Suprapubic skin (tissue), 4 donors: ENCODE measurements at regions not wholly inside any gene's neighbourhood (a gene's known extent, or its start where the extent isn't known, plus 50 kb on each side); places are given as distances from the start of the nearest gene placed in this dataset.
"Not testable (repeated sequence)": the region's sequence is repeated elsewhere in the genome, so short reads cannot be mapped to it uniquely, and the experiment has no call there.

Source experiments
- DNase-seq, 2 donors: peaks; one replicate each; pipeline ENCODE4 v3.0.0-alpha.2; 2019; ENCODE audit warnings: low spot score in 2 of 2
- H3K27ac ChIP-seq: fragments of 200-600 bp; sonication (generic); one replicate; pipeline ENCODE4 v1.5.1; 2019
- H3K27me3 ChIP-seq: fragments of 200-600 bp; sonication (generic); one replicate; pipeline ENCODE4 v1.5.1; 2019
- H3K36me3 ChIP-seq: fragments of 200-600 bp; sonication (generic); one replicate; pipeline ENCODE4 v1.5.1; 2019
- H3K4me1 ChIP-seq: fragments of 200-600 bp; sonication (generic); one replicate; pipeline ENCODE4 v1.5.1; 2019
- H3K4me3 ChIP-seq: fragments of 200-600 bp; sonication (generic); one replicate; pipeline ENCODE4 v1.5.1; 2019; ENCODE audit warnings: mild to moderate bottlenecking
- H3K9me3 ChIP-seq: fragments of 200-600 bp; sonication (generic); one replicate; pipeline ENCODE4 v1.5.1; 2019
- CTCF ChIP-seq, 2 donors: fragments of 200-600 bp in 1 of 2; fragments of 450-650 bp in 1 of 2; sonication (generic) in 1 of 2; IDR thresholded peaks; one replicate each; pipeline ENCODE4 v1.5.1; 2016 to 2019; ENCODE audit warnings: antibody characterized with exemption in 2 of 2, mild to moderate bottlenecking in 1 of 2, moderate library complexity in 1 of 2
- EP300 ChIP-seq: sonication (generic); formaldehyde crosslinking; IDR thresholded peaks from one replicate; pipeline ENCODE4 v1.6.1; 2017; ENCODE audit warnings: antibody characterized with exemption
- POLR2A ChIP-seq, 2 donors: fragments of 450-650 bp; IDR thresholded peaks; one replicate each; pipeline ENCODE4 v1.6.1; 2017; ENCODE audit warnings: antibody characterized with exemption in 2 of 2, mild to moderate bottlenecking in 2 of 2, moderate library complexity in 2 of 2
- POLR2AphosphoS5 ChIP-seq, 3 donors: sonication (generic); formaldehyde crosslinking; IDR thresholded peaks; one replicate each; pipeline ENCODE4 v1.6.1; 2017; ENCODE audit warnings: antibody characterized with exemption in 3 of 3
- WGBS: methylation state at CpG from one replicate; pipeline ENCODE4 v1.1.5; 2018; 5-methylcytosine and 5-hydroxymethylcytosine counted together

GRCh38 chr1:163477276-163477830 lies 155.6 kb downstream of the NUF2 start:
- Histone ChIP-seq H3K27me3 (no peaks in the 10 kb centered on the region), H3K27ac (no peak overlapping the region), H3K4me3 (no peak overlapping the region), H3K36me3 (no peaks in the 10 kb centered on the region), H3K4me1 (no peaks in the 10 kb centered on the region), H3K9me3 (no peaks in the 10 kb centered on the region)
- DNase-seq: no peak
- WGBS: 61% methylated on average over 3 of the region's 3 CpGs
- no peak for TF ChIP-seq POLR2A (IDR thresholded peaks at IDR 0.05)
- TF ChIP-seq CTCF (IDR thresholded peaks at IDR 0.05): no peak
- no peak for TF ChIP-seq POLR2AphosphoS5 (IDR thresholded peaks at IDR 0.05)
- no peak for TF ChIP-seq EP300

- not testable (repeated sequence) for H3K4me3 ChIP-seq, H3K36me3 ChIP-seq, H3K4me1 ChIP-seq, DNase-seq, H3K9me3 ChIP-seq, H3K27ac ChIP-seq, H3K27me3 ChIP-seq
- WGBS: 83% methylated on average over 6 of the region's 52 CpGs
Measured at GRCh38 chr1:163498391-163499330, 176.9 kb downstream of the NUF2 start.

- Histone ChIP-seq H3K27ac (no peak overlapping the region), H3K4me1 (no peaks in the 10 kb centered on the region), H3K9me3 (no peaks in the 10 kb centered on the region), H3K27me3 (no peaks in the 10 kb centered on the region), H3K4me3 (no peak overlapping the region), H3K36me3 (no peaks in the 10 kb centered on the region)
- 90% methylated on average over 10 of the region's 10 CpGs for WGBS
- TF ChIP-seq POLR2A (IDR thresholded peaks at IDR 0.05) (no peak), POLR2AphosphoS5 (IDR thresholded peaks at IDR 0.05) (no peak), CTCF (IDR thresholded peaks at IDR 0.05) (no peak), EP300 (no peak)
- no peak for DNase-seq
Measured at GRCh38 chr1:163504331-163504978, 182.7 kb downstream of the NUF2 start.

- Histone ChIP-seq H3K27ac (no peak overlapping the region), H3K4me3 (no peak overlapping the region), H3K9me3 (no peaks in the 10 kb centered on the region), H3K4me1 (no peaks in the 10 kb centered on the region), H3K27me3 (no peaks in the 10 kb centered on the region), H3K36me3 (no peaks in the 10 kb centered on the region)
- WGBS: 82% methylated on average over 2 of the region's 2 CpGs
- TF ChIP-seq POLR2AphosphoS5 (IDR thresholded peaks at IDR 0.05): no peak
- no peak for TF ChIP-seq CTCF (IDR thresholded peaks at IDR 0.05)
- no peak for TF ChIP-seq POLR2A (IDR thresholded peaks at IDR 0.05)
- no peak for DNase-seq
Measured at GRCh38 chr1:163509114-163509513, 187.4 kb downstream of the NUF2 start.

- Histone ChIP-seq H3K9me3 (no peaks in the 10 kb centered on the region), H3K4me1 (no peaks in the 10 kb centered on the region), H3K4me3 (no peak overlapping the region), H3K36me3 (no peaks in the 10 kb centered on the region), H3K27ac (no peak overlapping the region), H3K27me3 (no peaks in the 10 kb centered on the region)
- DNase-seq: no peak
- no CpG with 5 or more reads among the region's 2 CpGs for WGBS
- TF ChIP-seq EP300: no peak
- TF ChIP-seq CTCF (IDR thresholded peaks at IDR 0.05): no peak
- no peak for TF ChIP-seq POLR2A (IDR thresholded peaks at IDR 0.05)
- no peak for TF ChIP-seq POLR2AphosphoS5 (IDR thresholded peaks at IDR 0.05)
Measured at GRCh38 chr1:163512349-163512989, 190.7 kb downstream of the NUF2 start.
